ENCODE measurements at regions not wholly inside any gene's neighbourhood (a gene's known extent, or its start where the extent isn't known, plus 50 kb on each side); places are given as distances from the start of the nearest gene placed in this dataset.

DNA sequence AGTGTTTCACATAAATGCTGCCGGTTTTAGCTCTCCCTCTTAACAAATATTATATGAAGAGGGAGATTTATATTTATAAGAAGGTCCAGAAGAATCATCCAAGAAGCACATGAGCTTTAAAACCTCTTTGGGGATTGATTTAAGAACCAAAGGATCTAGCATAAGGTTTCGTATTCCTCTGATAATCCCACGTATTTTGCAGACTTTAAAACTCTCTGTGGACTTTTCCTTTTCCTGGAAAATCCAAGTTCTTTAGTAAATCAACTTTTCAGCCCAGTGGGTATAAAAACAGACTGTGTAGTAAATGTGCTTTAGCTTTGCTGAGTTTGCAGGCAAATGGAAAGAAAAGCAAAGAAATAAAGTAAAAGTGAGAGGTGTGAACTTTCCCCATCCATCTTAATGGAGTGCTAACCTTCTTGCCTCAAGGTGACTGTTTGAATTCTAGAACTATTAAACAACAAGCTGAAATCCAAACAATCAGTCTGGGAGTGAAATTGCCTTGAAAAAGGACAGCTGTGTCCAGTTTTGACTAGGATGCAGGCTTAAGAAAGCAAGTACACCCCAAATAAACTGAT lies 363.4 kb upstream of the SLC24A2 start:
- no peaks in the 10 kb centered on the region for H3K36me3 ChIP-seq (ENCODE audit: control insufficient read depth in 2 of 2, insufficient read depth in 1 of 2, low read length in 2 of 2)
- no peak overlapping the region for H3K4me3 ChIP-seq (ENCODE audit: low read depth, low read length)
- H3K9me3 ChIP-seq (ENCODE audit: control insufficient read depth, insufficient read depth, low read depth, low read length), result no peaks in the 10 kb centered on the region
- TF ChIP-seq GFI1B (tag by site-specific recombination; IDR thresholded peaks at IDR 0.05) (no peak), ZNF701 (tag by site-specific recombination; IDR thresholded peaks at IDR 0.05) (no peak), ZNF146 (tag by site-specific recombination; IDR thresholded peaks at IDR 0.05) (no peak), ZNF624 (tag by site-specific recombination; IDR thresholded peaks at IDR 0.05) (no peak), ZNF544 (tag by site-specific recombination; IDR thresholded peaks at IDR 0.05) (no peak), GLIS2 (tag by site-specific recombination; IDR thresholded peaks at IDR 0.05) (no peak), HOXC10 (CRISPR knock-in tag; IDR thresholded peaks at IDR 0.05) (no peak), ZFP37 (tag by site-specific recombination; IDR thresholded peaks at IDR 0.05) (no peak), ZNF768 (tag by site-specific recombination; IDR thresholded peaks at IDR 0.05) (no peak)
- TF ChIP-seq, protein P1, sequence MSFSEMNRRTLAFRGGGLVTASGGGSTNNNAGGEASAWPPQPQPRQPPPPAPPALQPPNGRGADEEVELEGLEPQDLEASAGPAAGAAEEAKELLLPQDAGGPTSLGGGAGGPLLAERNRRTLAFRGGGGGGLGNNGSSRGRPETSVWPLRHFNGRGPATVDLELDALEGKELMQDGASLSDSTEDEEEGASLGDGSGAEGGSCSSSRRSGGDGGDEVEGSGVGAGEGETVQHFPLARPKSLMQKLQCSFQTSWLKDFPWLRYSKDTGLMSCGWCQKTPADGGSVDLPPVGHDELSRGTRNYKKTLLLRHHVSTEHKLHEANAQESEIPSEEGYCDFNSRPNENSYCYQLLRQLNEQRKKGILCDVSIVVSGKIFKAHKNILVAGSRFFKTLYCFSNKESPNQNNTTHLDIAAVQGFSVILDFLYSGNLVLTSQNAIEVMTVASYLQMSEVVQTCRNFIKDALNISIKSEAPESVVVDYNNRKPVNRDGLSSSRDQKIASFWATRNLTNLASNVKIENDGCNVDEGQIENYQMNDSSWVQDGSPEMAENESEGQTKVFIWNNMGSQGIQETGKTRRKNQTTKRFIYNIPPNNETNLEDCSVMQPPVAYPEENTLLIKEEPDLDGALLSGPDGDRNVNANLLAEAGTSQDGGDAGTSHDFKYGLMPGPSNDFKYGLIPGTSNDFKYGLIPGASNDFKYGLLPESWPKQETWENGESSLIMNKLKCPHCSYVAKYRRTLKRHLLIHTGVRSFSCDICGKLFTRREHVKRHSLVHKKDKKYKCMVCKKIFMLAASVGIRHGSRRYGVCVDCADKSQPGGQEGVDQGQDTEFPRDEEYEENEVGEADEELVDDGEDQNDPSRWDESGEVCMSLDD (tag by site-specific recombination; IDR thresholded peaks at IDR 0.05), result no peak
- TF ChIP-seq, protein P2, sequence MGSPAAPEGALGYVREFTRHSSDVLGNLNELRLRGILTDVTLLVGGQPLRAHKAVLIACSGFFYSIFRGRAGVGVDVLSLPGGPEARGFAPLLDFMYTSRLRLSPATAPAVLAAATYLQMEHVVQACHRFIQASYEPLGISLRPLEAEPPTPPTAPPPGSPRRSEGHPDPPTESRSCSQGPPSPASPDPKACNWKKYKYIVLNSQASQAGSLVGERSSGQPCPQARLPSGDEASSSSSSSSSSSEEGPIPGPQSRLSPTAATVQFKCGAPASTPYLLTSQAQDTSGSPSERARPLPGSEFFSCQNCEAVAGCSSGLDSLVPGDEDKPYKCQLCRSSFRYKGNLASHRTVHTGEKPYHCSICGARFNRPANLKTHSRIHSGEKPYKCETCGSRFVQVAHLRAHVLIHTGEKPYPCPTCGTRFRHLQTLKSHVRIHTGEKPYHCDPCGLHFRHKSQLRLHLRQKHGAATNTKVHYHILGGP (tag by site-specific recombination; IDR thresholded peaks at IDR 0.05), result no peak
- POLR2A ChIA-PET, result no interaction called here
- CTCF ChIA-PET, result interaction anchor here (2.1 kb wide), 1 partner anchor 10 kb away, joined by 4 read pairs; no protein-coding TSS in a partner anchor
- no peak overlapping the region for H3K27ac ChIP-seq (ENCODE audit: extremely low read depth, low read depth, low read length)
- H3K4me1 ChIP-seq (ENCODE audit: control insufficient read depth, insufficient read depth, low read length), result no peaks in the 10 kb centered on the region

DNA sequence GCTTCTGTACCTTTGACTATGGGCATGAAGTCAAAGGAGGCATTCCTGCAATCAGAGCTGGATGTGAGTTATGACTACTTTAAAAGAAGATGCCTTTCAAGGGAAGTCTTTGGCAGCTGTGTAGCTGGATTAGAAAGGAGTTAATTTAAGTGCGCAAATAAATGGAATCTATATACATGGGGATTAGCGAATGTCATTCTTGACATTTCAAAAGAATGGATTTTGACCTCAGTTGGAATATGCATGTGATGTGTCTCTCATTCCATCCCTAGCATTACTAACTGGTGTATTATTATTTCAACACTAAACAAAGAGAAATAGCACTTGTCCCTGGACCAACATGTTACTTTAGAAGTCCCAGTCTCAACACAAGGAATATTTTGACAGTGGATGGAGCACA lies 359.6 kb upstream of the SLC24A2 start:
- Histone ChIP-seq H3K36me3 (ENCODE audit: control insufficient read depth in 2 of 2, insufficient read depth in 1 of 2, low read length in 2 of 2) (no peaks in the 10 kb centered on the region), H3K4me1 (ENCODE audit: control insufficient read depth, insufficient read depth, low read length) (no peaks in the 10 kb centered on the region), H3K27ac (ENCODE audit: extremely low read depth, low read depth, low read length) (no peak overlapping the region), H3K9me3 (ENCODE audit: control insufficient read depth, insufficient read depth, low read depth, low read length) (no peaks in the 10 kb centered on the region), H3K4me3 (ENCODE audit: low read depth, low read length) (no peak overlapping the region)
- POLR2A ChIA-PET, result no interaction called here
- CTCF ChIA-PET, result no interaction called here
- TF ChIP-seq ZNF600 (tag by site-specific recombination; IDR thresholded peaks at IDR 0.05), result no peak
- TF ChIP-seq, protein P3, sequence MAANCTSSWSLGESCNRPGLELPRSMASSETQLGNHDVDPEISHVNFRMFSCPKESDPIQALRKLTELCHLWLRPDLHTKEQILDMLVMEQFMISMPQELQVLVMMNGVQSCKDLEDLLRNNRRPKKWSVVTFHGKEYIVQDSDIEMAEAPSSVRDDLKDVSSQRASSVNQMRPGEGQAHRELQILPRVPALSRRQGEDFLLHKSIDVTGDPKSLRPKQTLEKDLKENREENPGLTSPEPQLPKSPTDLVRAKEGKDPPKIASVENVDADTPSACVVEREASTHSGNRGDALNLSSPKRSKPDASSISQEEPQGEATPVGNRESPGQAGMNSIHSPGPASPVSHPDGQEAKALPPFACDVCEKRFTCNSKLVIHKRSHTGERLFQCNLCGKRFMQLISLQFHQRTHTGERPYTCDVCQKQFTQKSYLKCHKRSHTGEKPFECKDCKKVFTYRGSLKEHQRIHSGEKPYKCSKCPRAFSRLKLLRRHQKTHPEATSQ (tag by site-specific recombination; IDR thresholded peaks at IDR 0.05), result no peak
- no peak for TF ChIP-seq SALL2 (tag by site-specific recombination; IDR thresholded peaks at IDR 0.05; ENCODE audit: borderline replicate concordance)
- TF ChIP-seq ZNF561 (tag by site-specific recombination; IDR thresholded peaks at IDR 0.05; ENCODE audit: borderline replicate concordance), result no peak
- no peak for TF ChIP-seq KLF10 (tag by site-specific recombination; IDR thresholded peaks at IDR 0.05)
- no peak for TF ChIP-seq ZNF133 (tag by site-specific recombination; IDR thresholded peaks at IDR 0.05)
- TF ChIP-seq, protein P2 (tag by site-specific recombination; IDR thresholded peaks at IDR 0.05), result no peak
- TF ChIP-seq ZNF146 (tag by site-specific recombination; IDR thresholded peaks at IDR 0.05), result no peak
- TF ChIP-seq YY1 (tag by site-specific recombination; IDR thresholded peaks at IDR 0.05), result no peak
- no peak for TF ChIP-seq ZNF707 (tag by site-specific recombination; IDR thresholded peaks at IDR 0.05)

All from HEK293 (cell line).